ENCODE measurements at regions not wholly inside any gene's neighbourhood (a gene's known extent, or its start where the extent isn't known, plus 50 kb on each side); places are given as distances from the start of the nearest gene placed in this dataset.
A peak's percentile ranks its signal among the peaks of the same experiment; 100 is the strongest.

DNA sequence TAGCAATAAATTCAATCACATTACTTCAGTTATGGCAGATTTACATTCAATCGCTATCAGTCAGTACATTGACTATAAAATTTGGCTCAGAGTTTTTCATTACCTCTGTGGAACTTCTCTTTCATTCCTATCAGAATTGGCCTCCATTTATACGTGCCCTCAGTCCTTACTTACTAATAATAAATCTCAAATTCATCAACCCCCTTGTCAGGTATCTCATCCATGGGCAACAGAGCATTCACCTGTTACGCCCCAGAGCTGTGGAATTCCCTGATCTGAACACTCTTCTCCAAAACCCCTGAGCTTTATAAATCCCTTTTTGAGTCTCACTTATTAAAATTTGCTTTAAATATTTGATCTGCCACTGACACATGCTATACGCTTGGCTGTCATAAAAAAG, 492.9 kb downstream of the GBE1 start:
- Histone ChIP-seq H3K79me2 (ENCODE audit: low read length) (no peaks in the 10 kb centered on the region), H3K9me2 (replicated peaks; ENCODE audit: insufficient read depth, low read length) (no peaks in the 10 kb centered on the region), H3K4me3 (ENCODE audit: low read length) (no peak overlapping the region), H3K4me1 (ENCODE audit: low read length) (no peaks in the 10 kb centered on the region), H3K36me3 (ENCODE audit: insufficient read depth, low read length) (no peaks in the 10 kb centered on the region), H3K9me3 (ENCODE audit: low read length) (no peaks in the 10 kb centered on the region), H3K27me3 (ENCODE audit: low read length) (no peaks in the 10 kb centered on the region; the same call in 1 of the 2 replicates), H4K20me1 (ENCODE audit: insufficient read depth, low read depth, low read length) (no peaks in the 10 kb centered on the region), H2AFZ (ENCODE audit: low read length) (no peak overlapping the region), H3K27ac (ENCODE audit: low read length) (no peak overlapping the region), H3K4me2 (ENCODE audit: low read depth, low read length, poor library complexity, severe bottlenecking) (no peak overlapping the region), H3K9ac (ENCODE audit: low read length) (no peak overlapping the region)
- no peak for DNase-seq

DNA sequence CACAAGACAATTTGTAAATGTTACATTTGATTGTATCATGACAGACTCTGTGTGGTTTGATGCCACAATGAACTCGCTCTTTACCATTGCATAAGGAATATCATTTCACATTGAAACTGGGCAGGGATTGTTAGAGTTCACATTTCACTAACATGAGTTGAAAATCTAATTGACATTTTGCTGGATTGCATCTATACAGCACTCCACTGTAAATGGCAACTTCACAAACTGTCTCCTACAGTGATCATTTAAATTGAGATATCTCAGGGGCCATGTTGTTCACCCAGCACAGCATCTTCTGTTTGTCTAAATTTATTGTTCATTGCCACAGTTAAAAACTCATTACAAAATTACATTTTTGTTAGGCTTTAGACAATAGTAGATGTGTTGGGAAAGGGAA, 499.4 kb downstream of the GBE1 start:
- Histone ChIP-seq H3K79me2 (ENCODE audit: low read length) (no peaks in the 10 kb centered on the region), H3K9me2 (replicated peaks; ENCODE audit: insufficient read depth, low read length) (no peaks in the 10 kb centered on the region), H3K4me1 (ENCODE audit: low read length) (no peaks in the 10 kb centered on the region), H3K27ac (ENCODE audit: low read length) (no peak overlapping the region), H3K36me3 (ENCODE audit: insufficient read depth, low read length) (no peaks in the 10 kb centered on the region), H3K9ac (ENCODE audit: low read length) (no peak overlapping the region), H3K9me3 (ENCODE audit: low read length) (no peaks in the 10 kb centered on the region), H3K4me2 (ENCODE audit: low read depth, low read length, poor library complexity, severe bottlenecking) (no peak overlapping the region), H3K27me3 (ENCODE audit: low read length) (no peaks in the 10 kb centered on the region; the same call in 1 of the 2 replicates), H3K4me3 (ENCODE audit: low read length) (no peak overlapping the region), H4K20me1 (ENCODE audit: insufficient read depth, low read depth, low read length) (no peaks in the 10 kb centered on the region), H2AFZ (ENCODE audit: low read length) (no peak overlapping the region)
- no peak for DNase-seq

DNA sequence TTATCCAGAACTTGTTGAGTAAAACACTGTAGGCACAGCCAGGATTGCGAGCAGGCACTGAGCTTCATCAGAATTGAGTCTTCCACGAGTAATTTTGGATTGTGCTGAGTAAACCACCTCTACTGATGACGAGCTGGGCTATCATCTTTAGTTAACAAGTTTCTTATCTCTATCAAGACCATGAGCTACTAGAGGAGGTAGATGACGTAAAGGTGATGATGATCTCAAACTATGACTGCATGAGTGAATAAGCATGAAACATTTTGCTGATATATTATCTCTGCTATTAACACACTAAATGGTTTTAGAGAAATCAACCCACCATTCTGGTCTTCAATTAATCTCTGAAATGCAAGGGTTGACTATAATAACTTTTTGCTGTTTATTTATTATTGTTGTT, 506.0 kb downstream of the GBE1 start:
- DNase-seq: no peak
- Histone ChIP-seq H4K20me1 (ENCODE audit: insufficient read depth, low read depth, low read length) (no peaks in the 10 kb centered on the region), H3K27ac (ENCODE audit: low read length) (no peak overlapping the region), H3K9ac (ENCODE audit: low read length) (no peak overlapping the region), H3K27me3 (ENCODE audit: low read length) (no peaks in the 10 kb centered on the region), H3K4me2 (ENCODE audit: low read depth, low read length, poor library complexity, severe bottlenecking) (no peak overlapping the region), H3K9me2 (replicated peaks; ENCODE audit: insufficient read depth, low read length) (no peaks in the 10 kb centered on the region), H3K79me2 (ENCODE audit: low read length) (no peaks in the 10 kb centered on the region), H3K9me3 (ENCODE audit: low read length) (no peaks in the 10 kb centered on the region), H3K4me3 (ENCODE audit: low read length) (no peak overlapping the region), H3K36me3 (ENCODE audit: insufficient read depth, low read length) (no peaks in the 10 kb centered on the region), H3K4me1 (ENCODE audit: low read length) (no peaks in the 10 kb centered on the region), H2AFZ (ENCODE audit: low read length) (no peak overlapping the region)

DNA sequence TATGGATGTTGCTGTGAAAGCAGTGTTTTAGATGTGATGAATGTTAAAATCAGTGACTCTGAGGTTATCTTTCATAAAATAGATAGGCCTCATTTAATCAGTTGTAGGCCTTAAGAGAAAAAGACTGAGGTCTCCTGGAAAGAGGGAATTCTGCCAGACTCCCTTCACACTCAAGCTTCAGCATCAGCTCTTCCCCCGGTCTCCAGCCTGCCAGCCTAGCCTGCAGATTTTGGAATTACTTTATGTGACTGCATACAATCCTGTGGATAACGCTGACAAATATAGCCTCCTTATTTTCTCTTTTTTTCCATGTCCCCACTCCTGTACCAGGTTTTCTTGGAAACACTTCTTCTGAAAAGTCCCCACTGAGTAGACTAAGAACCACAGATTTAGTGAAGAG, 510.3 kb downstream of the GBE1 start:
- no peaks in the 10 kb centered on the region for H3K27me3 ChIP-seq (ENCODE audit: low read length)
- no peak overlapping the region for H2AFZ ChIP-seq (ENCODE audit: low read length)
- H3K36me3 ChIP-seq (ENCODE audit: insufficient read depth, low read length): no peaks in the 10 kb centered on the region
- no peaks in the 10 kb centered on the region for H3K79me2 ChIP-seq (ENCODE audit: low read length)
- no peak overlapping the region for H3K4me2 ChIP-seq (ENCODE audit: low read depth, low read length, poor library complexity, severe bottlenecking)
- H3K27ac ChIP-seq (ENCODE audit: low read length): no peak overlapping the region
- no peaks in the 10 kb centered on the region for H3K9me3 ChIP-seq (ENCODE audit: low read length)
- no peak for DNase-seq
- H3K4me1 ChIP-seq (ENCODE audit: low read length): no peaks in the 10 kb centered on the region
- no peaks in the 10 kb centered on the region for H4K20me1 ChIP-seq (ENCODE audit: insufficient read depth, low read depth, low read length)
- H3K9me2 ChIP-seq (replicated peaks; ENCODE audit: insufficient read depth, low read length): no peaks in the 10 kb centered on the region
- H3K4me3 ChIP-seq (ENCODE audit: low read length): no peak overlapping the region
- H3K9ac ChIP-seq (ENCODE audit: low read length): no peak overlapping the region

DNA sequence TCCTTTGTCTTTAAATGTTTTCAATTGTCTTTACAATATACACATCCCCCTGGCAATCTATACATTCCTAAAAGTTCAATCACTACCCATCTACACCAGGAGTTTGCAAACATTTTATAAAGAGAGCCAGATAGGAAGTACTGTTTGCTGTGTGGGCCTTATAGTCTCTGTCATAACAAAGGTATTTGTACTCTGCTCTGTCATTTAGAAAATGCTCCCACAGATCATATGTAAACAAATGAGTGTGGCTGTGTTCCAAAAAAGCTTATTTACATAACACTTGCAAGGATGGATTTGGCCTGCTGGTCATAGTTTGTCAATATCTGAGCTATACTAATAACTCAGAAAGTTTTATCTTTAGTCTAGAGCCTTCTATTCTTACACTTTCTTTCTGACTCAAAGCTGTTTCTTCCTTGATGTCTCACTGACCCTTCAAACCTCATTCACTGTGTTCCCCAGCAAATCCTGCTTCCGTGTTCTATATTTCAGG, 511.9 kb downstream of the GBE1 start:
- Histone ChIP-seq H3K27ac (ENCODE audit: low read length) (no peak overlapping the region), H3K9me3 (ENCODE audit: low read length) (no peaks in the 10 kb centered on the region), H3K36me3 (ENCODE audit: insufficient read depth, low read length) (no peaks in the 10 kb centered on the region), H3K79me2 (ENCODE audit: low read length) (no peaks in the 10 kb centered on the region), H3K9ac (ENCODE audit: low read length) (no peak overlapping the region), H4K20me1 (ENCODE audit: insufficient read depth, low read depth, low read length) (no peaks in the 10 kb centered on the region), H3K27me3 (ENCODE audit: low read length) (no peaks in the 10 kb centered on the region), H3K9me2 (replicated peaks; ENCODE audit: insufficient read depth, low read length) (no peaks in the 10 kb centered on the region), H3K4me3 (ENCODE audit: low read length) (no peak overlapping the region), H3K4me1 (ENCODE audit: low read length) (no peaks in the 10 kb centered on the region), H3K4me2 (ENCODE audit: low read depth, low read length, poor library complexity, severe bottlenecking) (no peak overlapping the region), H2AFZ (ENCODE audit: low read length) (no peak overlapping the region)
- DNase-seq: no peak

DNA sequence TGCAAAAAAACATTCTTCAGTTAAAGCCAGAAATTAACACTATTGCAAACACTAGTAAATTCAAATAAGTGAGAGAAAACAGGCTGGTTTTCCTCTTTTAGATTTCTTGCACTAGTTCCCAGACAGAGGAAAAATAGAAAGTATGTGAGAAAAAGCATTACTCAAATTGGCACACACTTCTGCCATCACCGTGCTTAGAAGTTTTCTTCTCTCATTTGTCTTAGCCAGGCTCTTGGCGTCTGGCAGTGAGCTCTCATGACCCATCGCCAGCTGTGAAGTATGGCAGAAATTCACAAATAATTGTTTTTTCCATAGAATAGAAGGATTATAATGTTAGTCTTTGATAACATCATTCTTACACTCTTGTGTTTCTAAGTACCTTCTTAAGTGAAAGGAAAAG, 515.9 kb downstream of the GBE1 start:
- DNase-seq: no peak
- H3K27ac ChIP-seq (ENCODE audit: low read length): no peak overlapping the region
- no peaks in the 10 kb centered on the region for H3K9me3 ChIP-seq (ENCODE audit: low read length)
- H3K27me3 ChIP-seq (ENCODE audit: low read length): no peaks in the 10 kb centered on the region
- H3K4me2 ChIP-seq (ENCODE audit: low read depth, low read length, poor library complexity, severe bottlenecking): no peak overlapping the region
- H3K36me3 ChIP-seq (ENCODE audit: insufficient read depth, low read length): no peaks in the 10 kb centered on the region
- H3K9ac ChIP-seq (ENCODE audit: low read length): no peak overlapping the region
- H3K9me2 ChIP-seq (replicated peaks; ENCODE audit: insufficient read depth, low read length): no peaks in the 10 kb centered on the region
- no peak overlapping the region for H2AFZ ChIP-seq (ENCODE audit: low read length)
- H3K4me1 ChIP-seq (ENCODE audit: low read length): no peaks in the 10 kb centered on the region
- no peaks in the 10 kb centered on the region for H4K20me1 ChIP-seq (ENCODE audit: insufficient read depth, low read depth, low read length)
- H3K79me2 ChIP-seq (ENCODE audit: low read length): no peaks in the 10 kb centered on the region
- no peak overlapping the region for H3K4me3 ChIP-seq (ENCODE audit: low read length)

DNA sequence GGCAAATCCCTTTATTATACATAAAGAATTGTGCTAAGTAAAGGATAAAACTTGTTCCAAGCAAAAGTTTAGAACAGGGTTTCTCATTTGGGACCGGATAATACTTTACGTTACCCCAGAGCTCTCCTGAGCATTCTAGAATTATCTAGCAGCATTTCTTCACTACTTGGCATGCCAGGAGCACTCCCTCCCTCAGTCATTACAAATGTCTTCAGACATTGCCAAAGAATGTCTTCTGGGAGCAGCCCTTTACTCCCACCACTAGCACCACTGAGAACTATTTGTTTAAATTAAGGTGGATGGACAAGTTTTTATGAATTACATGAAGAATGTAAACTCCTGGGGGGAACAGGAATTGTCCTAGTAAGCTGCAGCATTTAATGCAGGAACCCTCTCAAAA, 516.4 kb downstream of the GBE1 start:
- H3K9me3 ChIP-seq (ENCODE audit: low read length): no peaks in the 10 kb centered on the region
- H3K27me3 ChIP-seq (ENCODE audit: low read length): no peaks in the 10 kb centered on the region
- no peak overlapping the region for H3K4me2 ChIP-seq (ENCODE audit: low read depth, low read length, poor library complexity, severe bottlenecking)
- H3K9ac ChIP-seq (ENCODE audit: low read length): no peak overlapping the region
- no peaks in the 10 kb centered on the region for H3K9me2 ChIP-seq (replicated peaks; ENCODE audit: insufficient read depth, low read length)
- no peaks in the 10 kb centered on the region for H3K79me2 ChIP-seq (ENCODE audit: low read length)
- H4K20me1 ChIP-seq (ENCODE audit: insufficient read depth, low read depth, low read length): no peaks in the 10 kb centered on the region
- H3K4me3 ChIP-seq (ENCODE audit: low read length): no peak overlapping the region
- H3K4me1 ChIP-seq (ENCODE audit: low read length): no peaks in the 10 kb centered on the region
- H3K36me3 ChIP-seq (ENCODE audit: insufficient read depth, low read length): no peaks in the 10 kb centered on the region
- no peak for DNase-seq
- no peak overlapping the region for H3K27ac ChIP-seq (ENCODE audit: low read length)
- no peak overlapping the region for H2AFZ ChIP-seq (ENCODE audit: low read length)

DNA sequence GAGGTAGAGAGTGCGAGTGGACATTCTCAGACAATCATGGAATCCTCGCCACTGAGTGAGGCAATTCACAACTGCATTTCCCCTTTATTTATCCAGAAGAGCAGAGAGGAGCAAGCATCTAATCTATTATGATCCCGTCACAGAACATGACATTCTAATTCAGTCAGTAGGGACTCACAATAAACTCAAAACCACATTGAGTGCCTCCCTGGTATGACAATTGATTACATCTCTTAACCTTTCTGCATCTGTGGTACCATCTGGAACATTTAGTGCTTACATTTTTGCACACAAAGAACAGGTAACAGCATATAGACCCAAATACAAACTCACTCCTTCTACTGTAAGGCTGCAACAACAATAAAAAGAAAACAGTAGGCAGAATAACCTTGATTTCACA, 517.2 kb downstream of the GBE1 start:
- Histone ChIP-seq H3K27ac (ENCODE audit: low read length) (no peak overlapping the region), H3K4me2 (ENCODE audit: low read depth, low read length, poor library complexity, severe bottlenecking) (no peak overlapping the region), H3K27me3 (ENCODE audit: low read length) (no peaks in the 10 kb centered on the region), H3K9me3 (ENCODE audit: low read length) (no peaks in the 10 kb centered on the region), H3K79me2 (ENCODE audit: low read length) (no peaks in the 10 kb centered on the region), H3K4me3 (ENCODE audit: low read length) (no peak overlapping the region), H3K4me1 (ENCODE audit: low read length) (no peaks in the 10 kb centered on the region), H3K36me3 (ENCODE audit: insufficient read depth, low read length) (no peaks in the 10 kb centered on the region), H3K9me2 (replicated peaks; ENCODE audit: insufficient read depth, low read length) (no peaks in the 10 kb centered on the region), H4K20me1 (ENCODE audit: insufficient read depth, low read depth, low read length) (no peaks in the 10 kb centered on the region), H2AFZ (ENCODE audit: low read length) (no peak overlapping the region), H3K9ac (ENCODE audit: low read length) (no peak overlapping the region)
- no peak for DNase-seq

DNA sequence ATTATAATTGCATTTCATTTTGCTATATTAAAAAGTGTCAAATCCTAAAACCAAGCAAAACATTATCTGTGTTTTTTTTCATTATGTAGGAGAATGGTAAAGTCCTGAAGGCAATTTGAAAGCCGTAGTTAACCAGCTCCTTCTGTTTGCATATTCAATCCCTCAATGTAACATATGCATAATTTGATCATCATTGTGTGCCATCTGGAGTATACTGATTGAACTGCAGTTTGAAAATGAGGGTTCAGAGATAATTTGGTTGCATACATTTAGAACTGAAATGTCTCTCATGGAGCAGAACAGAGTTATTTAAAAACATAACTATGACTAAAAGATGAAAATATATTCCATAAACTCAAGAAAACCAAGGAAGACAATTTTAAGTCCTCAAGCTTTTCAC, 518.6 kb downstream of the GBE1 start:
- no peaks in the 10 kb centered on the region for H4K20me1 ChIP-seq (ENCODE audit: insufficient read depth, low read depth, low read length)
- DNase-seq: peak; percentile 67
- H3K36me3 ChIP-seq (ENCODE audit: insufficient read depth, low read length): no peaks in the 10 kb centered on the region

More for the DNA sequence above, 518.6 kb downstream of the GBE1 start:
- Histone ChIP-seq H3K9me3 (ENCODE audit: low read length) (no peaks in the 10 kb centered on the region), H3K9ac (ENCODE audit: low read length) (no peak overlapping the region), H3K4me3 (ENCODE audit: low read length) (no peak overlapping the region), H3K4me1 (ENCODE audit: low read length) (no peaks in the 10 kb centered on the region), H3K27me3 (ENCODE audit: low read length) (no peaks in the 10 kb centered on the region), H2AFZ (ENCODE audit: low read length) (no peak overlapping the region), H3K79me2 (ENCODE audit: low read length) (no peaks in the 10 kb centered on the region), H3K9me2 (replicated peaks; ENCODE audit: insufficient read depth, low read length) (no peaks in the 10 kb centered on the region), H3K4me2 (ENCODE audit: low read depth, low read length, poor library complexity, severe bottlenecking) (no peak overlapping the region), H3K27ac (ENCODE audit: low read length) (no peak overlapping the region)
